ENCODE measurements at regions not wholly inside any gene's neighbourhood (a gene's known extent, or its start where the extent isn't known, plus 50 kb on each side); places are given as distances from the start of the nearest gene placed in this dataset.

DNA sequence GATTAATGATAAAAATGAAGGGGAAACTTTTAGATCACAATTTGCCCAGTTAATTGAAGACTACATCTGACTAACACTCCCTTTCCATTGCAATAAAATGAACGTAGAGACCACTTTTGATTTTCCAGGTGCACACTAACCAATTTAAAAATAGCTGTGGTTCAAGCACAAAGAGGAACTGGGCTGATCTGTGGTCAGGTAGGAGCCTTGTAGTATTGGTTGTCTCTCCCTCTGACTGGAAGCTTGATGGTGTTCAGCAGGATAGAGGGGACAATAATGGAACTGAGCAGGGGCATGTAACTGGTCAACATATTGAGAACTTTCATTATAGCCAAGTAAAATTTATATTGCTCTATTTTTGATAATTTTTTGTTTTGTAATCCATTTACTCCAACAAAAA lies 886.8 kb upstream of the SEMA6A start:
- Histone ChIP-seq H3K79me2 (replicated peaks; ENCODE audit: insufficient read depth, low read length) (no peaks in the 10 kb centered on the region), H3K4me3 (ENCODE audit: low read length) (no peak overlapping the region), H3K4me2 (ENCODE audit: low read length) (no peak overlapping the region), H3K36me3 (ENCODE audit: insufficient read depth, low read length) (no peaks in the 10 kb centered on the region), H3K27ac (ENCODE audit: low read length) (no peak overlapping the region), H3K27me3 (ENCODE audit: insufficient read depth, low read depth, low read length) (no peaks in the 10 kb centered on the region), H3K9ac (ENCODE audit: low read length) (no peak overlapping the region), H2AFZ (ENCODE audit: low read depth, low read length) (no peak overlapping the region), H3K9me2 (ENCODE audit: insufficient read depth, low read length) (no peaks in the 10 kb centered on the region), H3F3A (ENCODE audit: insufficient read depth, low read length, poor library complexity, severe bottlenecking) (no peaks in the 10 kb centered on the region), H3K9me3 (ENCODE audit: low read length) (no peaks in the 10 kb centered on the region), H4K20me1 (ENCODE audit: insufficient read depth) (no peaks in the 10 kb centered on the region)
- TF ChIP-seq POLR2AphosphoS5 (IDR thresholded peaks at IDR 0.05): no peak
- TF ChIP-seq TAF1 (IDR thresholded peaks at IDR 0.05; ENCODE audit: low read depth): no peak
- TF ChIP-seq EP300 (conservative IDR thresholded peaks at IDR 0.05; ENCODE audit: poor library complexity, severe bottlenecking): no peak
- TF ChIP-seq CTCF (IDR thresholded peaks at IDR 0.05; ENCODE audit: poor library complexity, severe bottlenecking): no peak
- TF ChIP-seq, protein P1, sequence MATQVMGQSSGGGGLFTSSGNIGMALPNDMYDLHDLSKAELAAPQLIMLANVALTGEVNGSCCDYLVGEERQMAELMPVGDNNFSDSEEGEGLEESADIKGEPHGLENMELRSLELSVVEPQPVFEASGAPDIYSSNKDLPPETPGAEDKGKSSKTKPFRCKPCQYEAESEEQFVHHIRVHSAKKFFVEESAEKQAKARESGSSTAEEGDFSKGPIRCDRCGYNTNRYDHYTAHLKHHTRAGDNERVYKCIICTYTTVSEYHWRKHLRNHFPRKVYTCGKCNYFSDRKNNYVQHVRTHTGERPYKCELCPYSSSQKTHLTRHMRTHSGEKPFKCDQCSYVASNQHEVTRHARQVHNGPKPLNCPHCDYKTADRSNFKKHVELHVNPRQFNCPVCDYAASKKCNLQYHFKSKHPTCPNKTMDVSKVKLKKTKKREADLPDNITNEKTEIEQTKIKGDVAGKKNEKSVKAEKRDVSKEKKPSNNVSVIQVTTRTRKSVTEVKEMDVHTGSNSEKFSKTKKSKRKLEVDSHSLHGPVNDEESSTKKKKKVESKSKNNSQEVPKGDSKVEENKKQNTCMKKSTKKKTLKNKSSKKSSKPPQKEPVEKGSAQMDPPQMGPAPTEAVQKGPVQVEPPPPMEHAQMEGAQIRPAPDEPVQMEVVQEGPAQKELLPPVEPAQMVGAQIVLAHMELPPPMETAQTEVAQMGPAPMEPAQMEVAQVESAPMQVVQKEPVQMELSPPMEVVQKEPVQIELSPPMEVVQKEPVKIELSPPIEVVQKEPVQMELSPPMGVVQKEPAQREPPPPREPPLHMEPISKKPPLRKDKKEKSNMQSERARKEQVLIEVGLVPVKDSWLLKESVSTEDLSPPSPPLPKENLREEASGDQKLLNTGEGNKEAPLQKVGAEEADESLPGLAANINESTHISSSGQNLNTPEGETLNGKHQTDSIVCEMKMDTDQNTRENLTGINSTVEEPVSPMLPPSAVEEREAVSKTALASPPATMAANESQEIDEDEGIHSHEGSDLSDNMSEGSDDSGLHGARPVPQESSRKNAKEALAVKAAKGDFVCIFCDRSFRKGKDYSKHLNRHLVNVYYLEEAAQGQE (IDR thresholded peaks at IDR 0.05; ENCODE audit: borderline replicate concordance): no peak
- TF ChIP-seq EZH2 (IDR thresholded peaks at IDR 0.05; ENCODE audit: borderline replicate concordance, insufficient read depth, low read length, poor library complexity, severe bottlenecking): no peak

- H3K36me3 ChIP-seq (ENCODE audit: insufficient read depth, low read length): no peaks in the 10 kb centered on the region
- no peak overlapping the region for H3K4me3 ChIP-seq (ENCODE audit: low read length)
- no peaks in the 10 kb centered on the region for H3F3A ChIP-seq (ENCODE audit: insufficient read depth, low read length, poor library complexity, severe bottlenecking)
- TF ChIP-seq CTCF (IDR thresholded peaks at IDR 0.05; ENCODE audit: poor library complexity, severe bottlenecking) (no peak), TAF1 (IDR thresholded peaks at IDR 0.05; ENCODE audit: low read depth) (no peak), SMC3 (conservative IDR thresholded peaks at IDR 0.05; ENCODE audit: poor library complexity) (no peak), MXI1 (conservative IDR thresholded peaks at IDR 0.05; ENCODE audit: poor library complexity, severe bottlenecking) (no peak), POLR2AphosphoS5 (IDR thresholded peaks at IDR 0.05) (no peak), RAD21 (conservative IDR thresholded peaks at IDR 0.05) (no peak), EP300 (conservative IDR thresholded peaks at IDR 0.05; ENCODE audit: poor library complexity, severe bottlenecking) (no peak), EZH2 (IDR thresholded peaks at IDR 0.05; ENCODE audit: borderline replicate concordance, insufficient read depth, low read length, poor library complexity, severe bottlenecking) (no peak)
- TF ChIP-seq, protein P1 (IDR thresholded peaks at IDR 0.05; ENCODE audit: borderline replicate concordance): no peak
- H3K79me2 ChIP-seq (replicated peaks; ENCODE audit: insufficient read depth, low read length): no peaks in the 10 kb centered on the region
- no peak overlapping the region for H3K27ac ChIP-seq (ENCODE audit: low read length)
- no peaks in the 10 kb centered on the region for H3K9me3 ChIP-seq (ENCODE audit: low read length)
- H4K20me1 ChIP-seq (ENCODE audit: insufficient read depth): no peaks in the 10 kb centered on the region
- no peaks in the 10 kb centered on the region for H3K27me3 ChIP-seq (ENCODE audit: insufficient read depth, low read depth, low read length)
- no peak overlapping the region for H3K9ac ChIP-seq (ENCODE audit: low read length)
- H3K4me2 ChIP-seq (ENCODE audit: low read length): no peak overlapping the region
- no peak overlapping the region for H2AFZ ChIP-seq (ENCODE audit: low read depth, low read length)
- H3K9me2 ChIP-seq (ENCODE audit: insufficient read depth, low read length): no peaks in the 10 kb centered on the region
Measured at GRCh38 chr5:117457656-117458055, 883.0 kb upstream of the SEMA6A start.
